Ectodermal cell (in vitro differentiated cells): ENCODE measurements at regions not wholly inside any gene's neighbourhood (a gene's known extent, or its start where the extent isn't known, plus 50 kb on each side); places are given as distances from the start of the nearest gene placed in this dataset.

Source experiments
- H3K27ac ChIP-seq: 2 replicates; pipeline ENCODE4 v1.7.0; 2013; ENCODE audit warnings: mild to moderate bottlenecking, low read depth, low read length; ENCODE audit not compliant: insufficient read depth, poor library complexity, severe bottlenecking
- H3K27me3 ChIP-seq: 2 replicates; pipeline ENCODE4 v1.7.0; 2013; ENCODE audit warnings: mild to moderate bottlenecking, low read length; ENCODE audit not compliant: insufficient read depth, control insufficient read depth, poor library complexity, severe bottlenecking
- H3K36me3 ChIP-seq: one replicate; pipeline ENCODE4 v1.7.0; 2013; ENCODE audit warnings: low read length; ENCODE audit not compliant: control insufficient read depth, insufficient read depth
- H3K4me1 ChIP-seq: one replicate; pipeline ENCODE4 v1.7.0; 2013; ENCODE audit warnings: low read length; ENCODE audit not compliant: control insufficient read depth, insufficient read depth
- H3K4me3 ChIP-seq: 2 replicates; pipeline ENCODE4 v1.7.0; 2013; ENCODE audit warnings: low read depth, low read length, control low read depth; ENCODE audit not compliant: insufficient read depth
- H3K9me3 ChIP-seq: 2 replicates; pipeline ENCODE4 v1.7.0; 2013; ENCODE audit warnings: mild to moderate bottlenecking, low read length, moderate library complexity; ENCODE audit not compliant: control insufficient read depth
- WGBS, 2 experiments: methylation state at CpG; one replicate each; pipeline ENCODE4 v1.1.7; 2013; ENCODE audit warnings: missing lambda C conversion rate in 2 of 2; 5-methylcytosine and 5-hydroxymethylcytosine counted together

DNA sequence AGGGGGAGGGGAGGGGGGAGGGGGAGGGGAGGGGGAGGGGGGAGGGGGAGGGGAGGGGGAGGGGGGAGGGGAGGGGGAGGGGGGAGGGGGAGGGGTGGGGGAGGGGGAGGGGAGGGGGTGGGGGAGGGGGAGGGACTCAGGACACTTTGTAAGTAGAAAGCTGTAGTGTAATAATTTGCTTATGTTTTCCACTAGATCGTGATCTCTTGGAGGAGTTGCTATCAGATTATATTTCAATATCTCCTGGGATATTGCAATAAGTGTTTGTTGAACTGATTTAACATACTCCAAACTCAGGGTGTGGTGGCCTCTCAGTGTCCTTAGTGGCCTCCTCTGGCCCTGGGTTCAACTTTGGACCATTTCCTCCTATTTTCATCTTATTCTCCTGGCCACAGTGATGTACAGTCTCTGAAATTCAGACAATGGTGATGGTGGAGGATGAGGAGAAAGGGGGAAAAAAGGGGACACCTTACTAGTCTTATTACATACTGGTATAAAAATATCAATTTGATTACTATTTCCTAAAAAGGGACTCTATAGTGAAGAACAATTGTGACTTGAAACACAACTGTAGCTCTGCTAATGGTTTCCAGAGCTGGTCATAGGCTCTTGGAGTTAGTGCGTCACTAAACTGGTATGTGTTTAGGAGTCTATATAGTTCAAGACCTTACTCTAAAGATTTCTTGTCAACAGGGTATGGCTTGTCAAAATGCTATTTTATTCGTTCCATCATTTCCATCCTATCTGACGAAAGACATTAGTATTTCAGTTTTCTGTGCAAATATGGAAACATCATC lies 89.6 kb downstream of the DDX1 start:
- Histone ChIP-seq H3K4me1 (no peaks in the 10 kb centered on the region), H3K27ac (no peak overlapping the region), H3K4me3 (no peak overlapping the region), H3K36me3 (no peaks in the 10 kb centered on the region), H3K9me3 (no peaks in the 10 kb centered on the region), H3K27me3 (no peaks in the 10 kb centered on the region)
- WGBS, 2 experiments, result 95 to 96% methylated on average over 4 of the region's 4 CpGs

DNA sequence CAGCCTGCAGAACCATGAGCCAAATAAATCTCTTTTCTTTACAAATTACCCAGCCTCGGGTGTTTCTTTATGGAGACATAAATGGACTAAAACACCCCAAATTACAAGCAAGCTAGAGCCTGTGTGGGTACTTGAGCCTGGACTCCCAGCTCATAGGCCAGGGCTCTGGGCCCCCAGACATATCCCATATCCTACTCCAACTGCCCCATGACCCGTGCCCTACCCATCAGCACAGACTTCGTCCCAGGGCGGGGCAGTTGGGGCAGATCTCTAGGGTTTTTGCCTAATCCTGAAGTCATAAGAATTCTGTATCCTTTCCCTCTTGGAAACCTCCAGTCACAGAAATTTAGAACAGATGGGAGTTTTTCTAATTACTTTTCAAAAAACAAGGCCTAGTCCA lies 90.7 kb downstream of the DDX1 start:
- H3K4me3 ChIP-seq, result no peak overlapping the region
- no peaks in the 10 kb centered on the region for H3K4me1 ChIP-seq
- H3K27me3 ChIP-seq, result no peaks in the 10 kb centered on the region
- 95 to 97% methylated on average over 4 of the region's 4 CpGs for WGBS, 2 experiments
- no peak overlapping the region for H3K27ac ChIP-seq
- no peaks in the 10 kb centered on the region for H3K9me3 ChIP-seq
- no peaks in the 10 kb centered on the region for H3K36me3 ChIP-seq

DNA sequence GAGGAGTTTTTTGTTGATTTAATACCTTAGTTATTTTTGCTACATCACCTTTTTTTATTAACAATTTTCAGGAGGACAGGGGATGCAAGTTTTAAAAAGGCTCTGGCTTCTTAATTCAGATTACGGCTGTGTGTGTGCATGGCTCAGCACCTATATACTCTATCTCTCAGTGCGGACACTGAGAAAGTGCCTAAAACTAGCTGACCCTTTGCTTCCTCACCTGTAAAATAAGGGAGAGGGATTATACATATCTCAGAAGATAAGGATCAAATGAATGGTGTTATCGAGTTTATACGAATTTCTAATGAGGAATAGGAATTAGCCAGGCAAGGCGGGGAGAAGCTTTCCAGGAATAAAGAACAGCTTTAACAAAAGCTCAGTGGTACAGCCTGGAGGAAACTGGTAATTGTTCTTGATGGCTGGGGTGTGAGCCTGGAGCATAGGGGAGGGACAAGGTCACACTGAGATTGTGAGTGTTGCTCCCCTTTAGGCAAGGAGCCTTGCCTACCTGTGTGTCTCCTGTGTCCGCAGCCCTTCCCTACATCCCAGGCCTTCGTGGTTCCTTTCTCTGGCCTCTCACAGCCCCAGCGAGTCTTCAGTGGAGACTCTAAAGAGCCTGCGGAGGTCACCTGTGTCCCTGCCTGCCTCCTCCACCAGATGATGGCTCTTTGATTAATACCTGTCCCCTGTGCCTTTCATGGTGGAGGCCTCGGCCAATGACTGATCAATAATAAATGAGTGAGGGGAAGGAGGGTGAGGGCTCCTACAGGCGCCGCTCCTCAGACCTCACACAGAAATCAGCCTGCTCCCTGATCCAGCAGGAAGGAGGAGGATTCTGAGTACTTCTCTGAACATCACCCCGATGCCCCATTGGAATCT lies 92.7 kb downstream of the DDX1 start:
- no peaks in the 10 kb centered on the region for H3K9me3 ChIP-seq
- WGBS, 2 experiments, result 82 to 83% methylated on average over 13 of the region's 13 CpGs
- no peaks in the 10 kb centered on the region for H3K4me1 ChIP-seq
- H3K4me3 ChIP-seq, result no peak overlapping the region
- no peaks in the 10 kb centered on the region for H3K36me3 ChIP-seq
- no peaks in the 10 kb centered on the region for H3K27me3 ChIP-seq
- H3K27ac ChIP-seq, result no peak overlapping the region

DNA sequence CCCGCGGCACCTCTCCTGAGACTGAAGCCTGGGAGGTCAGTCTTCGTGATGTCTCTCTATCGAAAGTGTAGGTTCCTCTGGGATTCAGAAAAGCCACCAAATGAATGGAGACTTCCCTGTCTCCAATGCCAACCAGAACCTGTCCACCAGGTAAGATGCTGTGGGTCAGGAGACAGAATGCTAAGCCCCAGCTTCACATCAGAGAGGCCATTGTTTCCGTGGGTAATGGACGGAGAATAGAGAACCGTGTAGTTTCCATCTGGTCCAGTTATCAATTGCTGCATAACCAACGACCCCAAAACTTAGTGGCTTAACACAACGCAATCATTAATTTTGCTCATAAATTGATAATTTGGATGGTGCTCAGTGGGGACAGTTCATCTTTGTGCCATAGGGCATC lies 93.5 kb downstream of the DDX1 start:
- Histone ChIP-seq H3K27ac (no peak overlapping the region), H3K36me3 (no peaks in the 10 kb centered on the region), H3K4me3 (no peak overlapping the region), H3K27me3 (no peaks in the 10 kb centered on the region), H3K9me3 (no peaks in the 10 kb centered on the region), H3K4me1 (no peaks in the 10 kb centered on the region)
- 96 to 97% methylated on average over 9 of the region's 9 CpGs for whole genome bisulfite sequencing, 2 experiments

DNA sequence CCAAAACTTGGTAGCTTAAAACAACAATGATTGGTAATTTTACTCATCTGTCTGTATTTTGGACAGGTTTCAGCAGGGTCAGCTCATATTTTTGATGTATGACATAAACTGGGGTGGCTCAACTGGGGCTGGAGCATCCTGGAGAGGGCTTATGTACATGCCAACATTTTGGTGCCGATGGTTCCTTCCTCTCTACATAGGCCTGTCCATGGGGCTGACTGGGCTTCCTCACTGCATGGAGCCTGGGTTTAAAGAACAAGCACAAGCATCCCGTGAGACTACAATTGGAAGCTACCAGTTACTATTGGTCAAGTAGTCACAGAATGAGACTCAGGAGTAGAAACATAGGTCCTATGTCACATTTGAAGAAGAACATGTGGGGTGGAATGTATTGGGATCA lies 95.0 kb downstream of the DDX1 start:
- Histone ChIP-seq H3K4me3 (no peak overlapping the region), H3K4me1 (no peaks in the 10 kb centered on the region), H3K9me3 (no peaks in the 10 kb centered on the region), H3K36me3 (no peaks in the 10 kb centered on the region), H3K27ac (no peak overlapping the region), H3K27me3 (no peaks in the 10 kb centered on the region)
- 95 to 96% methylated on average over 2 of the region's 2 CpGs for WGBS, 2 experiments

DNA sequence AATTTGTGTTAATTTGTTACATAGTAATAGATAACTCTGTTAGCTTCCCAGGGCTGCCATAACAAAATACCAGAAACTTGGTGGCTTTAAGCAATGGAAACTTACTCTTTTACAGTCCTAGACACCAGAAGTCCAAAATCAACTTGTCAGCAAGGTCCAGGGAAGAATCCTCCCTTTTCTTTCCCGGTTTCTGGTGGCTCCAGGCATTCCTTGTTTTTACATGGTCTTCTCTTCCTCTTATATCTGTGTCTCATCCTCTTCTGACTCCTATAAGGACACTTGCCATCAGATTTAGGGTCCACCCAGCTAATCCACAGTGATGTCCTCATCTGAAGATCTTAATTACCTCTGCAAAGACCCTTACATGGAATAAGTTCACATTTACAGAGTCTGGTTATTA lies 95.6 kb downstream of the DDX1 start:
- H3K4me1 ChIP-seq, result no peaks in the 10 kb centered on the region
- H3K27me3 ChIP-seq, result no peaks in the 10 kb centered on the region
- no peaks in the 10 kb centered on the region for H3K36me3 ChIP-seq
- no peak overlapping the region for H3K27ac ChIP-seq
- WGBS, 2 experiments, result 83% methylated on average over 1 of the region's 1 CpG
- H3K9me3 ChIP-seq, result no peaks in the 10 kb centered on the region
- no peak overlapping the region for H3K4me3 ChIP-seq

DNA sequence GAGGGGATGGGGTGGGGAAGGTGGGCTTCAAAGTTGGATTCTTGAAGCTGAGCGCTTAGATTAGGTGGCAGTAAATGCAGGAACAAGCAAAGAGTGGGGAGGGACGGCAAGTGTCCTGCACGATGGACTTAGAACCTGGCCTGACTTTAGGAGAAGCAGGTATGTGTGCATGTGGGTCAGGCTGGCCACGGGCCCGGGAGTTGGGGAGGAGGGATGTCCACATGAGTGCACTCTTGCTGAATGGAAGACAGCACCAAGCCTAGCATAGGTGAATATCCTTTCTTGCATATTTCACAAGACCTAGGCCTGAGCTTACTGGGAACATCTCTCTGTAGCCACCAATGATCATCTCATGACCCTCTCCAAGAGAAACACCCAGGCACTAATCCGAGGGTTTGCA lies 96.1 kb downstream of the DDX1 start:
- no peaks in the 10 kb centered on the region for H3K27me3 ChIP-seq
- 94 to 95% methylated on average over 5 to 6 of the region's 6 CpGs for WGBS, 2 experiments

DNA sequence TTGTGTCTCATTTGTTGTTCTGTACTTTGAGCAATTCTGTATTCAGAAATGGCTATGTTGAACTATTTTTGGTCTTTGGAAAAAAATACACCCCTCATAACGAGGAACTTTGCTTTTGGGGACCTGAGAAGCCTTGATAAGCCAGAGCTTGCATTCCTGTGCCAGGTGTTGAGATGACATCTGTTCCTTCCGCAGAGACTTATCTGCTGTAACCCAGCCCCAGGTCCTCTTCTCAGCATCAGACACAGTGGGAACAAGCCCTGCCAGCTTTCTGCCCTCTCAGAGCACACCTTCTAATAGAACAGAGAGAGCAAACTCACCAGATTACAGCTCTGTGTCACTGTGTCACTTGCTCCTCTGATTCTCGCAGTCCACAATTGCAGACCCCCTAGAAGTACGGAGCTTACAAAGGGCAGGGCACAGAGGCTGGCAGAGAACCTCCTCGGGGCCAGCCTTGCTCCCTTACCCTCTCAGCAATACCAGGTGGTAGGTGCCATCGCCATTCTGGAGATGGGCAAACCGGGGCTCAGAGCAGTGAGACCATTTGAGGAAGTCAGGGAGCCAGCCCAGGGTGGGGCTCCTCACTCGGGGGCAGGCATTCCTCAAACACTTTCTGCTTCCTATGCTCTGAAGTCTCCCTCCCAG lies 97.4 kb downstream of the DDX1 start:
- no peaks in the 10 kb centered on the region for H3K36me3 ChIP-seq
- H3K4me1 ChIP-seq, result no peaks in the 10 kb centered on the region
- no peak overlapping the region for H3K27ac ChIP-seq
- H3K4me3 ChIP-seq, result no peak overlapping the region
- 91 to 93% methylated on average over 8 of the region's 8 CpGs for WGBS, 2 experiments
- H3K27me3 ChIP-seq, result no peaks in the 10 kb centered on the region
- no peaks in the 10 kb centered on the region for H3K9me3 ChIP-seq

More for the DNA sequence above, 96.1 kb downstream of the DDX1 start:
- H3K4me3 ChIP-seq, result no peak overlapping the region
- H3K36me3 ChIP-seq, result no peaks in the 10 kb centered on the region
- no peaks in the 10 kb centered on the region for H3K9me3 ChIP-seq
- no peak overlapping the region for H3K27ac ChIP-seq
- no peaks in the 10 kb centered on the region for H3K4me1 ChIP-seq

DNA sequence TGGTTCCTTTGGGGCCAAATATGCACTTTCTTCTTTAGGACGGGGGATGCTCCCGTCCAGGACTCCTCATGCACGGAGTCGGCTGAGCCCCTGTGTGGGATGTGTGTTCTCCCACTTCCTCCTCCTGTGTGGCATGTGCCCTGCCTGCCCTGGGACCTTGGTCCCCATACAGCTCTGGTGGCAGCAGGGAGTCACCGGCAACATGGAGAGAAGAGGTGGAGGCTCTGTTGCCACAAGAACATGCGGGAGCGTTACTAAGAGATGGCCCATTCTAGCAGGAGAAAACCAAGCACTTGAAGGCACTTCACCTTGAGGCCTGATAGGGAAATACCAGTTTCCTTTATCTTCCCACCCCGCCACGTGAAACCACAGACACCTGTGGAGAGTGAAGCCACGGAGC lies 98.0 kb downstream of the DDX1 start:
- 93 to 95% methylated on average over 10 of the region's 10 CpGs for WGBS, 2 experiments
- H3K4me1 ChIP-seq, result no peaks in the 10 kb centered on the region
- H3K27me3 ChIP-seq, result no peaks in the 10 kb centered on the region
- H3K4me3 ChIP-seq, result no peak overlapping the region
- no peaks in the 10 kb centered on the region for H3K36me3 ChIP-seq
- no peaks in the 10 kb centered on the region for H3K9me3 ChIP-seq
- no peak overlapping the region for H3K27ac ChIP-seq
